GM12878 (cell line): ENCODE measurements at regions not wholly inside any gene's neighbourhood (a gene's known extent, or its start where the extent isn't known, plus 50 kb on each side); places are given as distances from the start of the nearest gene placed in this dataset.

Experiments used
- ATAC-seq: fragments of 200-7000 bp; cut with Tn5 transposase; 3 replicates; pipeline ENCODE4 v1.9.1; 2020; ENCODE audit warnings: mild to moderate bottlenecking, moderate library complexity
- BruUV-seq: library from RNA; stranded (reverse); fragments of 400-500 nt; replicated peaks from 2 replicates; lab custom pipeline; 2021; lab: Mats Ljungman, UMichigan
- CTCF ChIA-PET: fragments of 300-600 bp; sonication (Branson Sonifier 250); formaldehyde crosslinking; extraction: SDS; loops from one replicate; lab custom pipeline; 2021; ENCODE audit warnings: inconsistent platforms; lab: Yijun Ruan, JAX
- POLR2A ChIA-PET: fragments of 350-600 bp; formaldehyde crosslinking; extraction: SDS; loops from one replicate; lab custom pipeline; 2021; ENCODE audit warnings: inconsistent platforms; lab: Charles Lee
- RAD21 ChIA-PET: fragments of 300-600 bp; sonication (Branson Sonifier 250); formaldehyde crosslinking; loops from one replicate; lab custom pipeline; 2023; ENCODE audit warnings: antibody characterized with exemption; ENCODE audit not compliant: unreplicated experiment; lab: Charles Lee
- SMC1A ChIA-PET: fragments of 300-600 bp; sonication (Branson Sonifier 250); formaldehyde crosslinking; loops from one replicate; lab custom pipeline; 2023; ENCODE audit not compliant: unreplicated experiment, uncharacterized antibody; lab: Charles Lee
- DNase-seq: peaks from one replicate; pipeline ENCODE4 v3.0.0-alpha.2; 2011; ENCODE audit warnings: low read depth, low spot score
- FAIRE-seq: peaks from 3 replicates; lab custom pipeline; 2011; peaks lifted over from hg19 to GRCh38; lab: Jason Lieb, UNC
- H2AFZ ChIP-seq: 2 replicates; pipeline ENCODE4 v1.6.0; 2011; ENCODE audit warnings: low read depth, low read length, control low read depth; ENCODE audit not compliant: control insufficient read depth
- H3K27ac ChIP-seq: 2 replicates; pipeline ENCODE4 v1.5.1; 2011; ENCODE audit warnings: control low read depth; ENCODE audit not compliant: control insufficient read depth, insufficient read depth
- H3K27me3 ChIP-seq, 2 experiments: replicated peaks in 1 of 2; 2 replicates each; pipeline versions ENCODE4 v1.6.0 to v1.6.1; 2011; ENCODE audit warnings: low read length in 1 of 2; ENCODE audit not compliant: control insufficient read depth in 2 of 2, insufficient read depth in 2 of 2
- H3K36me3 ChIP-seq, 2 experiments: 2 replicates each; pipeline ENCODE4 v1.5.1; 2011; ENCODE audit warnings: low read length in 1 of 2; ENCODE audit not compliant: control insufficient read depth in 2 of 2, insufficient read depth in 2 of 2
- H3K4me1 ChIP-seq: 2 replicates; pipeline ENCODE4 v1.6.1; 2011; ENCODE audit warnings: mild to moderate bottlenecking, low read length, moderate library complexity, mixed read lengths; ENCODE audit not compliant: control insufficient read depth, insufficient read depth
- H3K4me2 ChIP-seq: 2 replicates; pipeline ENCODE4 v1.6.0; 2011; ENCODE audit warnings: control low read depth; ENCODE audit not compliant: control insufficient read depth, insufficient read depth
- H3K4me3 ChIP-seq: fragments of 200-600 bp; sonication (generic); 2 replicates; pipeline ENCODE4 v1.5.1; 2016
- H3K79me2 ChIP-seq: 2 replicates; pipeline ENCODE4 v1.6.0; 2011; ENCODE audit warnings: low read length; ENCODE audit not compliant: control insufficient read depth, insufficient read depth
- H3K9ac ChIP-seq: 2 replicates; pipeline ENCODE4 v1.8.0; 2011; ENCODE audit warnings: low read length, control low read depth, mixed read lengths; ENCODE audit not compliant: control insufficient read depth, insufficient read depth
- H3K9me3 ChIP-seq: replicated peaks from 3 replicates; pipeline ENCODE4 v1.5.1; 2011; ENCODE audit warnings: mild to moderate bottlenecking, low read length; ENCODE audit not compliant: control insufficient read depth, insufficient read depth
- H4K20me1 ChIP-seq: 2 replicates; pipeline ENCODE4 v1.6.0; 2011; ENCODE audit not compliant: control insufficient read depth, insufficient read depth
- FOXK2 ChIP-seq: fragments of 450-650 bp; IDR thresholded peaks from 2 replicates; pipeline ENCODE4 v1.6.1; 2017; ENCODE audit warnings: mild to moderate bottlenecking, moderate library complexity
- JUNB ChIP-seq: IDR thresholded peaks from 2 replicates; pipeline ENCODE4 v1.6.1; 2016; ENCODE audit warnings: antibody characterized with exemption, mild to moderate bottlenecking
- WGBS: methylation state at CpG from one replicate; pipeline ENCODE4 v1.1.6; 2016; ENCODE audit warnings: low lambda C conversion rate; ENCODE audit not compliant: insufficient replicate concordance, insufficient coverage; ENCODE audit errors: missing lambda C conversion rate; 5-methylcytosine and 5-hydroxymethylcytosine counted together
- in situ Hi-C: fragments of 300-500 bp; cut with MboI; formaldehyde crosslinking; loops from 9 replicates; pipeline ENCODE4 v1.14.3; 2018; ENCODE audit warnings: mixed read lengths
- intact Hi-C: fragments of 100-400 bp; cut with micrococcal nuclease; formaldehyde crosslinking; loops from one replicate; pipeline ENCODE4 v1.14.2; 2022; ENCODE audit not compliant: unreplicated experiment
- TF ChIP-seq, protein P1 (sequence below): fragments of 450-650 bp; IDR thresholded peaks from 2 replicates; pipeline ENCODE4 v1.6.1; 2018; ENCODE audit warnings: borderline replicate concordance, mild to moderate bottlenecking; ENCODE audit not compliant: partially characterized antibody
- TF ChIP-seq, protein P2 (sequence below): fragments of 150-350 bp; IDR thresholded peaks from 2 replicates; pipeline ENCODE4 v1.6.1; 2014; ENCODE audit warnings: mild to moderate bottlenecking, low read depth, low read length

- no peak overlapping the region for H3K27ac ChIP-seq
- H3K27me3 ChIP-seq = no peaks in the 10 kb centered on the region
- TF ChIP-seq, protein P1, sequence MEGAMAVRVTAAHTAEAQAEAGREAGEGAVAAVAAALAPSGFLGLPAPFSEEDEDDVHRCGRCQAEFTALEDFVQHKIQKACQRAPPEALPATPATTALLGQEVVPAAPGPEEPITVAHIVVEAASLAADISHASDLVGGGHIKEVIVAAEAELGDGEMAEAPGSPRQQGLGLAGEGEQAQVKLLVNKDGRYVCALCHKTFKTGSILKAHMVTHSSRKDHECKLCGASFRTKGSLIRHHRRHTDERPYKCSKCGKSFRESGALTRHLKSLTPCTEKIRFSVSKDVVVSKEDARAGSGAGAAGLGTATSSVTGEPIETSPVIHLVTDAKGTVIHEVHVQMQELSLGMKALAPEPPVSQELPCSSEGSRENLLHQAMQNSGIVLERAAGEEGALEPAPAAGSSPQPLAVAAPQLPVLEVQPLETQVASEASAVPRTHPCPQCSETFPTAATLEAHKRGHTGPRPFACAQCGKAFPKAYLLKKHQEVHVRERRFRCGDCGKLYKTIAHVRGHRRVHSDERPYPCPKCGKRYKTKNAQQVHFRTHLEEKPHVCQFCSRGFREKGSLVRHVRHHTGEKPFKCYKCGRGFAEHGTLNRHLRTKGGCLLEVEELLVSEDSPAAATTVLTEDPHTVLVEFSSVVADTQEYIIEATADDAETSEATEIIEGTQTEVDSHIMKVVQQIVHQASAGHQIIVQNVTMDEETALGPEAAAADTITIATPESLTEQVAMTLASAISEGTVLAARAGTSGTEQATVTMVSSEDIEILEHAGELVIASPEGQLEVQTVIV = no peak
- TF ChIP-seq FOXK2 (no peak), JUNB (no peak)
- TF ChIP-seq, protein P2, sequence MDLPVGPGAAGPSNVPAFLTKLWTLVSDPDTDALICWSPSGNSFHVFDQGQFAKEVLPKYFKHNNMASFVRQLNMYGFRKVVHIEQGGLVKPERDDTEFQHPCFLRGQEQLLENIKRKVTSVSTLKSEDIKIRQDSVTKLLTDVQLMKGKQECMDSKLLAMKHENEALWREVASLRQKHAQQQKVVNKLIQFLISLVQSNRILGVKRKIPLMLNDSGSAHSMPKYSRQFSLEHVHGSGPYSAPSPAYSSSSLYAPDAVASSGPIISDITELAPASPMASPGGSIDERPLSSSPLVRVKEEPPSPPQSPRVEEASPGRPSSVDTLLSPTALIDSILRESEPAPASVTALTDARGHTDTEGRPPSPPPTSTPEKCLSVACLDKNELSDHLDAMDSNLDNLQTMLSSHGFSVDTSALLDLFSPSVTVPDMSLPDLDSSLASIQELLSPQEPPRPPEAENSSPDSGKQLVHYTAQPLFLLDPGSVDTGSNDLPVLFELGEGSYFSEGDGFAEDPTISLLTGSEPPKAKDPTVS = no peak
- peaks cover 12% of the 10 kb centered on the region for H3K4me1 ChIP-seq
- peak; percentile 72 for ATAC-seq
- FAIRE-seq = no peak
- H3K4me2 ChIP-seq = peak overlapping the region; percentile 58
- in situ Hi-C loops = no loop called here
- H3K36me3 ChIP-seq = no peaks in the 10 kb centered on the region
- SMC1A ChIA-PET = interaction anchor here (0.7 to 3.1 kb wide), 7 partner anchors 10 to 116 kb away, joined by 3 to 13 read pairs (median 4); no protein-coding TSS in a partner anchor
- H4K20me1 ChIP-seq = no peaks in the 10 kb centered on the region
- H3K9me3 ChIP-seq = no peaks in the 10 kb centered on the region
- H2AFZ ChIP-seq = peak overlapping the region; percentile 57; the same call in 1 of the 2 replicates
- BruUV-seq = no TSS peak
- POLR2A ChIA-PET = interaction anchor here (1.4 kb wide), 2 partner anchors 11 to 115 kb away, joined by 3 to 4 read pairs; partner anchors contain the start of gene PICALM
- 23% methylated on average over 2 of the region's 2 CpGs for WGBS
- DNase-seq = no peak
- no peak overlapping the region for H3K4me3 ChIP-seq
- intact Hi-C loops = loop anchor here (5.0 kb wide), 1 partner anchor 51 kb away; no protein-coding TSS in a partner anchor
- no peak overlapping the region for H3K9ac ChIP-seq
- RAD21 ChIA-PET = interaction anchor here (1.3 to 1.5 kb wide), 3 partner anchors 18 to 116 kb away, joined by 3 to 5 read pairs (median 5); partner anchors contain the start of gene PICALM
- H3K79me2 ChIP-seq = no peaks in the 10 kb centered on the region
- CTCF ChIA-PET = interaction anchor here (0.6 to 3.0 kb wide), 7 partner anchors 10 to 329 kb away, joined by 3 to 12 read pairs (median 3); partner anchors contain the start of gene CCDC83
Observed at GRCh38 chr11:86183694-86184093, 60.9 kb upstream of the EED start.
